AML-193 (cell line): ENCODE measurements at regions not wholly inside any gene's neighbourhood (a gene's known extent, or its start where the extent isn't known, plus 50 kb on each side); places are given as distances from the start of the nearest gene placed in this dataset.
"Not testable (repeated sequence)": the region's sequence is repeated elsewhere in the genome, so short reads cannot be mapped to it uniquely, and the experiment has no call there.

Experiments
- DNase-seq, 2 experiments: peaks; one replicate each; lab custom pipeline; 2025; lab: John Stamatoyannopoulos, UW

GRCh38 chr3:95645291-95645690 is 1169.1 kb upstream of the EPHA6 start:
- DNase-seq, result no peak

DNA sequence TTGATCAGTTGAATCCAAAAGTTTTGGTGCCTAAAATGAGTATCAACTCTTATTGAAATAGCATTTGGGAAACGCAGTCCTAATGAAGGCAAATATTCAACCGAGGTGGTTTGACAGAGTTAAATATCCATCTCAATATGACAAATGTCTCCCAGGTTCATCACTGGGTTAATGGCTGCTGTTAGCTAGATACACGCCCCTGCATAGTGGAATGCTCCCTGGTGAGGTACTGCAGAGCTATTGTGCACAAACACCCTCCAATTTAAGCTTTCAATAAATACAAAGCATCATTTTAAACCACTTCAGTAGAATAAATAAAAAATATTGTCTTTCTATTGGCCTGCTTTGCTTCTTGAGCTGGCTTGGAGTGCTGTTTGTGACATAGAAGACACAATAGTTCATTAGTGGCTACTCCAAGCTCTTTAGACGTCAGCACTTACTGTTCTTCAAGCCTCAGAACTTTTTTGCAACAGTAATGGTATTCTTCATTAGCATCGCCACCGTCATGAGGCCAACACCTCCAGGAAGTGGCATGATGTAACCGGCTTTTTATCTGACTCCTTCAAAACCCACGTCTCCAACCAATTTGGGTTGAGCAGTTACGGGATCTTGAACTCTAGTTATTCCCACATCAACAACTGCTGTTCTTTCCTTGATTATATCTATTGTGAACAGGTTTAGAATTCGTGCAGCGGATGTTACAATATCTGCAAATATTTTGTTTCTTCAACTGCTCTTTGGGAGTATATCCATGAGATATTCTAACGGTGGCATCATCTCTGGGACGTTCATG is 1159.6 kb upstream of the EPHA6 start:
- DNase-seq, result no peak

- no peak for DNase-seq
Measured at GRCh38 chr3:95655363-95655986, 1158.9 kb upstream of the EPHA6 start.

- DNase-seq, result no peak
Measured at GRCh38 chr3:95670765-95671164, 1143.6 kb upstream of the EPHA6 start.

DNA sequence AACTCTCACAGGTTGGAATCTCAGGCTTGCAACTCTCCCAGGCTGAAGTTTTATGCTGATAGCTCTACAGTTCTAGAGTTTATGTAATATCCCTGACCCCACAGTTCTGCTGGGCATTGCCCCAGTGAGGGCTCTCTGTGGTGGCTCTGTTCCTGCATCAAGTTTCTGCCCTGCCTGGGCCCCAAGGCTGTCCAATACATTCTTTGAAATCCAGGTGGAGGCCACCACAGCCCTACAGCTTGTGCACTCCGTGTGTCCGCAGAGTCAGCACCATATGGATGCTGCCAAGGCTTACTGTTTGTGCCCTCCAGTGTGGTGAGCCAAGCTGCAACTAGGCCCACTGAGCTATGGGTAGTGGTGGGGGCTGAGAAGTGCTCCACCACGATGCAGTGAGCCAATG is 1141.2 kb upstream of the EPHA6 start:
- no peak for DNase-seq

GRCh38 chr3:95705786-95706418 is 1108.5 kb upstream of the EPHA6 start:
- no peak for DNase-seq

GRCh38 chr3:95707268-95707667 is 1107.1 kb upstream of the EPHA6 start:
- DNase-seq, result no peak

GRCh38 chr3:95710684-95711083 is 1103.7 kb upstream of the EPHA6 start:
- DNase-seq, result no peak

DNA sequence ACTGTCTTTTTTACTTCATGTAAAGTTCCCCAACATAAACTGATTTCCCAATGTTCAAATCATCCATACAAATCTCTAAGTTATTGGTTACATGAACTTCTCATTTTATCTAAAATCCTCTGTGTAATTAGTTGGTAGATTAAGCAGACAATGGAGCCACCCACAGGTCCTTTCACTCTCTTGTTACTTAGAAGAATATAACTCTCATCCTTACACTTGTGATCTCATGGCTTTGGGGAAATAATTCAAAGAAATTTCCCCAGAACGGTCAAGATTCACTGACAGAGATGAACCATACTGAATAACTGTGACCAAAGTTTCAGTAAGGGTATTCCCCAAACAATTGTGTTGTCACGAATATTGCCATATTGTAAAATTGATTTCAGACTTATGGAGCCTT is 1102.6 kb upstream of the EPHA6 start:
- no peak for DNase-seq

DNA sequence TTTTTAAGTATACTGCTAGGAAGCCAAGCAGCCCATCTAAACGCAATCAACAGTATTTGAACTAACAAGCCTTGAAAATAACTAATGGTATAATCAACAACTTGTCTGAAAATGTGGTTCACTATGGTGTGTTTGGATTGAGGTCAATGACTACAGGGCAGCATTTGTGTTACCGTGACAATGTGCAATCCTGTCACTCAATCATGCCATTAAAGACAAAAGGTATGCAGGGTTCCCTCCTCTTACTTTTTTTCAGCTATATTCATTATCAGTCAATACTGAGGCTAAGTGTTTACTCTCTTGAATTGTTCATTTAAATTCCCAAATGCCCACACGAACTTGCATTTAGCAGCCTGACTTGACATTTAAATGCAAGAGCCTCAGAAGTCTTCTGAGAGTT is 1099.3 kb upstream of the EPHA6 start:
- DNase-seq, result no peak

DNA sequence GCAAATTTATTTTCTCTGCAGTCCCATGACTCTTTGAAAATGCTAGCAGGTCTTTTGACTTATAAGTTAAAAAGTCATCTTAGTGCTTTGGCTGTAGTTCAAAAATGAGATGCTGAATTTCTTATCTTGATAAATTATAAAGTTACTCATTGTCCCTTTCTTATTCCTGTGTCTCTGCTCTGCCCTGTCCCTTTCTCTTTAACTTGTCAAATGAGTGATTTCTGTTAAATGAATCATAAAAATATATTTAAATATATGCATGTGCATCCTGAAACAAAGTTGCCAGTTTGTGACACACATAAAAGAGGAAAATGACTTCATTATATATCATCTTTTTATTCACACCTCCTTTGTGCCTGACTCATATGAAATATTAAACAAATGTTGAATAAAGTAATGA is 1097.3 kb upstream of the EPHA6 start:
- no peak for DNase-seq

DNA sequence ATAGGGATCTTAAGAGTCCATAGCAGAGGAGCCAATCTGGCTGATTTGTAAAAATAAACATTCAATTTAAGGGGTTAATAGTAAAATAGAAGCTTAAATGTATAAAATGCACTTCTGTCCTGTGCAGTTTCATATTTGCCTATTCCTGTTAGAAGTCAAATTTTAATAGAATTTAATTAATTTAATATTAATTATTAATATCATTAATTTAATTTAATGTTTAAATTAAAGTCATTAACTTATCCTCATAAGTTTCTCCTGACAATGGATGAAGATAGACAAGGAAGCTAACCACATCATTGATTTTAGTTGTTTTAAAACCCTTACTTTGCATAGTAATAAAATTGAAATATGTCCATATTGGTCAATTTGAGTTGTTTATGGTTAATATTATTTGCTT is 1096.2 kb upstream of the EPHA6 start:
- DNase-seq, result no peak

- no peak for DNase-seq
Measured at GRCh38 chr3:95719481-95719880, 1094.9 kb upstream of the EPHA6 start.

DNA sequence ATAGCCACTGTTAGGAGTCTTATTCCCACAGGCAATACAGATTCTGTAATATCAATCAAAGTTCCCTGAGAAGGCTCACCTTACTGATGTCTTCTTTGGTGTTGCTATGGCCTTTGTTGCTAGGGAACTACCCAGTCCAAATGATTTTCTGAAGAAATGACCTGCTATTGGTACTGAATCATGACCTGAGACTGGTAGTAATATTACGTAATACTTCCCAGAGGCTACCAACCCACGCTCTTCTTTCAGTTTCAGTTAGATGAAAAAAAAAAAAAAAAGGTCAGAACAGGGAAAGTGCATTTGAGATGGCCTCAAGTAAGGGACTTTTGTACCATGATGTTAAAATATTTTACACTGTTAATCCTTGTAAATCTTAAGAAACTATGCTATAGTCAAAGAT is 1092.5 kb upstream of the EPHA6 start:
- DNase-seq, result no peak

DNA sequence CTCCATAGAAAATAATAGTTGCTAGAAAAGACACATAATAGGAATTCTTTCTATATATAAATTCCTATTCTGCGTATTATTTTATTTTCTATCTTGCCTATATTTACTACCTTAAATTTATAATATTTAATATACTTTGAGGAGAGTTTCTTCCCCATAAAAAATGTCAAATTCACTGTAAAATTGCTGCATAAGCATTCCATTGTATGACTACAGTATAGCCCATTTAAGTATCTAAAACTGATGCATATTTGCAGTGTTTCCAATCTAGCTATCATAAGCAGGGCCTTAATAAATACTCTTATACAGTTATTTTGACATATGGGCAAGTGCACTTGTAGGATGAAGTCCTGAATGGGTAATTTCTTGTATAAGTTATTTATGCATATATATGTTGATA is 1088.6 kb upstream of the EPHA6 start:
- no peak for DNase-seq

GRCh38 chr3:95731753-95732152 is 1082.6 kb upstream of the EPHA6 start:
- no peak for DNase-seq

DNA sequence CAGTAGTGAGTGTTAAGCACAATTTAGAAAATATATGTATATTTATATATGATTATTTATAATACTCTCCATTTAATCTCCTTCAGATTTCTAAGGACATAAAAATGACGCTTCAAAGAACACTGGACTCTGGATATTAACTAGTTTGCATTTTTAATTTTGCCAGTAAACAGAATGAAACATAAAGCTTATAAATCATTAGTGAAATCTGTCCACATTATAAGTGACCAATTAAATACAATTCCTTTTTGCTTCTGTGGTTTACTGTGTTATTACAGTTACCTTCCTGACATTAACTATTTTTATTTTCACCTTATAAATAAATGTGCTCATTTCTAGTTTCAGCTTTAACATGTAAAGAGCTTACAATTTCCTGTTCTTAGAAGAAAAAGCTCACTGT is 1081.1 kb upstream of the EPHA6 start:
- no peak for DNase-seq

DNA sequence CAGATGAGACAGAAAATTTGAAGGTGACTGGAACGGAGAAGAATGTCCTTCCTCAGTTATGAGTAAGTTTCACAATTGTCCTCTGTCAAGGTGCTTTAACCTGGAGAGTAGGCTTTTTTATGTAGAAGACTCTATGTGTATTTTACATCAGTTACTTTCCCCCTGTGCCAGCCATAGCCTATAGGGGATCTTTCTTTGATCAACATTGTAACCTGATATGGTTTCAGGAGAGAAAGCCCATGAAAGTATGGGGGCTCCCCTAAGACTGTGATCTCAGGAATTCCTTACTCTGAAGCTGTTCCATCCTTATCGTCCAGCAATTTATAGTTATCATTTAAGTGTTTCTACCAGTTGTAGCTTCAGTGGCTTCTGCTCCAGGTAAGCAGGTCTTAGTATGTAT is 1076.3 kb upstream of the EPHA6 start:
- no peak for DNase-seq

- DNase-seq, result not testable (repeated sequence)
Measured at GRCh38 chr3:95744896-95745295, 1069.5 kb upstream of the EPHA6 start.

DNA sequence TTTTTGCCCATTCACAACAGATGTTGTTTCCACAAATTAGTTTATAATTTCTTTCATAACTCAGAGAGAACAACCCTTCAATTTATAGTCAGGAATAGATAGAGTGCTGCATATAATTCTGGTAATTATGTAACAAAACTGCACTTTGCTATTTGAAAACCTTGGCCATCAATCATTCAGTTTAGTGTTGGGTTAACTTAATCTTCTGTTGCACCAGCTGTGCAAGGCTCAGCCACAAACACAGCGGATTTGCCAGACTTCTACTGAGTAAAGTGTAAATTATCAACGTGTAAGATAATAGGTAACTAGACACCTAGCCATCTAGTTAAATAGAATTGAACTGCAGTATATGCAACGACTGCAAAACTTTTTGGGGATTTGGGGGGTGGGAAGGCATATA is 1064.3 kb upstream of the EPHA6 start:
- DNase-seq, result no peak

GRCh38 chr3:95751509-95751908 is 1062.9 kb upstream of the EPHA6 start:
- no peak for DNase-seq

GRCh38 chr3:95752199-95752598 is 1062.2 kb upstream of the EPHA6 start:
- no peak for DNase-seq

DNA sequence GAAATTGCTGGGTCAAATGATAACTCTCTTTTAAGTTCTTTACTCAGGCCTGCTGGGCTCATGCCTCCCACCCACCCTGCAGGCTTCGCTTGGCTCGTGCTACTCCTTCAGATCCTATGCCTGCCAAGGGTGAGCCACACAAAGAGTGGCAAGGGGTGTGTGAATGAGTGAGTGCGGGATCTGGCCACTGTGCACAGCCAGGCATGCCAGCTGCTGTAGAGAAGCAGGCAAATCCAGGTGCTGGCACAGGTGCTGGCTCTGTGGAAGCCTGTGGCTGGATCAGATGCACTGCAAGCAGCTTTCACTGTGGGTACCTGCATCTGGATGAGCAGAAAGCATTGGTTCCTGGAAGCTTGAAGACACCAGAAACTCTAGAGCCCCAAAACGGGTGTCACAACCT is 1055.7 kb upstream of the EPHA6 start:
- no peak for DNase-seq
